Frontal cortex (tissue), 3 donors: ENCODE measurements at regions not wholly inside any gene's neighbourhood (a gene's known extent, or its start where the extent isn't known, plus 50 kb on each side); places are given as distances from the start of the nearest gene placed in this dataset.
"Not testable (repeated sequence)": the region's sequence is repeated elsewhere in the genome, so short reads cannot be mapped to it uniquely, and the experiment has no call there.

ENCODE experiments used
- DNase-seq, 2 donors: peaks; one replicate each; pipeline ENCODE4 v3.0.0; 2012; ENCODE audit warnings: low spot score in 2 of 2
- FAIRE-seq: peaks from 2 replicates; lab custom pipeline; 2012; peaks lifted over from hg19 to GRCh38; lab: Jason Lieb, UNC
- donor health status: control.
- donor health status: control.
- donor health status: control.

GRCh38 chr6:167467282-167467681 is 142.4 kb downstream of the TTLL2 start:
- no peak for FAIRE-seq

DNA sequence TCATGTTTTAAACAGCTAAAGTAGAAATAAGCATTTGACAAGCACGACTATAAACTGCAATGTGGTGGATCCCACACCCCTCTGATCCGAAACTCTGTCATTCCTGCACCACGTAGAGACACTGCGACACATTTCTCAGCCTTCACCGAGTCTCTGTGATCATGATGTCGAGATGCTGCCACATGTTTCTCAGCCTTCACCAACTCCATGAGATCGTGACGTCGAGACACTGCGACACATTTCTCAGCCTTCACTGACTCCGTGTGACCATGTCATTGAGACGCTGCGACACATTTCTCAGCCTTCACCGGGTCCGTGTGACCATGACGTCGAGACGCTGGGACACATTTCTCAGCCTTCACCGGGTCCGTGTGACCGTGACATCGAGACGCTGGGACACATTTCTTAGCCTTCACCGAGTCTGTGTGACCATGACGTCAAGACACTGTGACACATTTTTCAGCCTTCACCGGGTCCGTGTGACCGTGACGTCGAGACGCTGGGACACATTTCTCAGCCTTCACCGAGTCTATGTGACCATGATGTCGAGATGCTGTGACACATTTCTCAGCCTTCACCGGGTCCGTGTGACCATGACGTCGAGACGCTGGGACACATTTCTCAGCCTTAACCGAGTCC is 143.0 kb downstream of the TTLL2 start:
- DNase-seq (no peak), FAIRE-seq (no peak)

More at GRCh38 chr6:167467282-167467681, 142.4 kb downstream of the TTLL2 start:
- DNase-seq, result no peak

GRCh38 chr6:167469101-167469500 is 144.2 kb downstream of the TTLL2 start:
- DNase-seq (no peak), FAIRE-seq (no peak)

DNA sequence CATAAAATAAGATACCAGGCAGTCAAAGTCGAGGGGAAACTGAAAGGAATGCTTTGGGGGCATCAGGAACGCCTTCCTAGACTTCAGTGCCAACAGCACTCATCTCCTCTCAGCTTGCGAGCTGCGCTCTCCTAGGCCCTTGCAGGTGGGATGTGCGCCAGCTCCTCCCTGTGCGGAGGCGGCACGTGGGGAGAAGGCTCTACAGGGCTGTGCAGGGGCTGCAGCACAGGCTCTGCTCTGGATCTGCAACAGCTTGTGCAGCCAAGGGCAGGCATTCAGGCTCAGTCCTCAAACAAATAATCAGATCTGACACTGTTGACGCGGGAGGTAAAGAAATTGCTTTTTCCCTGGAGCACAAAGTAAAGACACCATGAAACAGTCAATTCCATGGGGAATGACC is 144.8 kb downstream of the TTLL2 start:
- DNase-seq (no peak), FAIRE-seq (no peak)

- DNase-seq, result no peak
- no peak for FAIRE-seq
These were observed 145.4 kb downstream of the TTLL2 start for GRCh38 chr6:167470101-167470835.

DNA sequence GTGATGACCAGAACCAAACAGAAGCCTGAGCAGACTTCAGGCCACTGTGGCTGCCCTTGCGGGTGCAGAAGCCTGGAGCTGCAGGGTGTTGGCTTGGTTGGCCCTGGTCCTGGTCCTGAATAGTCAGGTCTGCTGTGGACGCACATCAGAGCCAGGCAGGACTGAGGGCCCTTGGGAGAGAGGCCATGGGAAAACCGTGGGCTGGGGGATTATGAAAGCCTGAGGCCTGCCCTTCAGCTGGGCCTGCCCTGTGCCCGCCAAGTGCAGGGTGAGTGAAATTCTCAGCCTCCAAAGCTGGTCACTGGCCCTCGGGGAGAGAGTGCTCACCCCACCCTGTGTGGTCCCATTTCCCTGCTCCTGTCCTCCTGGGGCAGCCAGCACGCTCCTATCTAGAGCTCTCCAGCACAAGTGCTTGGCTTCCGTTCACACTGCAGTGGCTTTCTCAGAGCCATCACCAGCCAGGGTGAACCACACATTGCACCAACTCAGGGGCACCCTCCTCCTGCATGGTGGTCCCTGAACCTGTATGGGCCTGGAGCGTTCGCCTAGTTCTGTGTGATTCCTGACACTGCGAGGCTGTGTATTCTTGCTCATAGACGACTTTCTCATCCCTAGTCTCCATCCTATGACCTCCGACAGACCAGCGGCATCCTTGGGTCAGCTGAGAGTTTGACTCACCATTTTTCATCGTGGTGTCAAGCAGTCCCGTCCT is 146.1 kb downstream of the TTLL2 start:
- no peak for FAIRE-seq
- no peak for DNase-seq

GRCh38 chr6:167471548-167471930 is 146.7 kb downstream of the TTLL2 start:
- DNase-seq, result no peak
- FAIRE-seq, result no peak

DNA sequence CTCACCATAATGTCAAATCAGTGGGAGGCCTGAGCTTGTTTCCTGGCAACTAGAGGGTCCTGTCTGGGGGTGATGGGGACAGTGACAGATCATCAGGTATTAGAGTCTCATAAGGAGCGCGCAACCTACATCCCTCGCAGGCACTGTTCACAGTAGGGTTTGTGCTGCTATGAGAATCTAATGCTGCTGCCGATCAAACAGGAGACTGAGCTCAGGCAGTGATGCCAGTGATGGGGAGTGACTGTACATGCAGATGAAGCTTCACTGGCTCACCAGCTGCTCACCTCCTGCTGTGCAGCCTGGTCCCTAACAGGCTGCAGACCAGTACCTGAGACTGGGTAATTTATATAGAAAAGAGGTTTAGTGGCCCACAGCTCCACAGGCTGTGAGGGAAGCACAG is 147.3 kb downstream of the TTLL2 start:
- FAIRE-seq (no peak), DNase-seq (no peak)

DNA sequence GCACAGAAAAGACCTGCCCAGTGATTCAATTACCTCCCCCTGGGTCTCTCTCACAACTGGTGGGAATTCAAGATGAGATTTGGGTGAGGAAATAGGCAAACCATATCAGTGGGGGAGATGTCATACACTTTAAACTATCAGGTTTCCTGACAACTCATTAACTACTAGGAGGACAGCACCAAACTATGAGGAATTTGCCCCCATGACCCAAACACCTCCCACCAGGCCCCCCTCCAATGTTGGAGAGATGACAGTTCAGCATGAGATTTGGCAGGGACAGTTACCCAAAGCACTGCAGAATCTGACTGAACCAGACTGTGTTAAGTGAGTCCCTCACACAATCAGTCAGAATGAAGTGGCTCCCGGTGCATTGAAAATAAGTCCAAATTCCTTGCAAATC is 148.0 kb downstream of the TTLL2 start:
- FAIRE-seq (no peak), DNase-seq (no peak)

- FAIRE-seq, result no peak
These were observed 149.3 kb downstream of the TTLL2 start for GRCh38 chr6:167474171-167474570.

GRCh38 chr6:167474725-167475124 is 149.8 kb downstream of the TTLL2 start:
- FAIRE-seq, result no peak
- no peak for DNase-seq

More at GRCh38 chr6:167474171-167474570, 149.3 kb downstream of the TTLL2 start:
- no peak for DNase-seq

- FAIRE-seq (no peak), DNase-seq (no peak)
These were observed 151.1 kb downstream of the TTLL2 start for GRCh38 chr6:167475947-167476346.

- FAIRE-seq, result no peak
These were observed 152.1 kb downstream of the TTLL2 start for GRCh38 chr6:167476844-167477595.

DNA sequence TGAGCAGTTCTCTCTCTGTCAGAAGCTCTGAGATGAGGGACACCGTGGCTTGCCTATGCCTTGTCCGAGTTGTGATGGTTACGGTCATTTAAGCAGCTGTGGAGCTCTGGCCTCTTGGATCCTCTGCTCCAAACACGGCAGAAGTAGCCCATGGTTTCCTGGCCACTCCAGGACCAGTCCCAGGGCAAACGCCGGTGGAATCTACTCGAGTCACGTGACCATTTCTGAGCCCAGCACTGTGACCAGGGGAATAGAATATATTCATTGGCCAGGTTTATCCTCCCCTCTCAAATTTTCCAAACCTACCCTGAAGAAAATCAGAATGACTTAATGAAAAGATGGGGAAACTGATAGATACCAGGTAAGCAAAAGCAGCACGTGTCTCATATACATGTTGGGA is 152.8 kb downstream of the TTLL2 start:
- FAIRE-seq (no peak), DNase-seq (no peak)

More at GRCh38 chr6:167476844-167477595, 152.1 kb downstream of the TTLL2 start:
- no peak for DNase-seq

GRCh38 chr6:167479301-167479700 is 154.4 kb downstream of the TTLL2 start:
- no peak for FAIRE-seq
- DNase-seq, result no peak

GRCh38 chr6:167479901-167480648 is 155.2 kb downstream of the TTLL2 start:
- FAIRE-seq (no peak), DNase-seq (no peak)

DNA sequence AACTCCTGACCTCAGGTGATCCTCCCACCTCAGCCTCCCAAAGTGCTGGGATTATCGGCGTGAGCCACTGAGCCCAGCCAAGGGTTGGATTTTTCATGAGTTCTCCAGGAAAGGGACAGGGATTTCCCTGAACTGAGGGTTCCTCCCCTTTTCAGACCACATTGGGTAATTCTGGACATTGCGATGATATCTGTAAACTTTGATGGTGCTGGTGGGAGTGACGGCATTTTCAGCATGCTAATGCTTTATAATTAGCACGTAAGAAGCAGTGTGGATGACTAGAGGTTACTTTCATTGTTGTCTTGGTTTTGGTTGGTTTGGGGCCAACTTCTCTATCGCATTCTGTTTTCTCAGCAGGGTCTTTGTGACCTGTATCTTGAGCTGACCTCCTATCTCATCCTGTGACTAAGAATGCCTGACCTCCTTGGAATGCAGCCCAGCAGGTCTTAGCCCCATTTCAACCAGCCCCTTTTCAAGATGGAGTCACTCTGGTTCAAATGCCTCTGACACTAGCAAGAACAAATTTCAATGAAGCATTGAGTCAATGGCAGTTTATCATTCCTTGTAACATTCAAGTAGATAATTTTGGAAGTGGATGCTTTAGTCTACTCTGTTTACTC is 156.5 kb downstream of the TTLL2 start:
- FAIRE-seq, result no peak

GRCh38 chr6:167482801-167483200 is 157.9 kb downstream of the TTLL2 start:
- not testable (repeated sequence) for FAIRE-seq

More for the DNA sequence above, 156.5 kb downstream of the TTLL2 start:
- no peak for DNase-seq

More at GRCh38 chr6:167482801-167483200, 157.9 kb downstream of the TTLL2 start:
- not testable (repeated sequence) for DNase-seq
